ENCODE measurements at regions not wholly inside any gene's neighbourhood (a gene's known extent, or its start where the extent isn't known, plus 50 kb on each side); places are given as distances from the start of the nearest gene placed in this dataset.

- TF ChIP-seq CTCF (IDR thresholded peaks at IDR 0.05; ENCODE audit: unreplicated experiment): no peak
- Mint-ChIP-seq H3K27ac (no peak overlapping the region), H3K4me1 (ENCODE audit: low read depth) (peaks cover 1% of the 10 kb centered on the region), H3K36me3 (ENCODE audit: insufficient read depth) (no peaks in the 10 kb centered on the region), H3K27me3 (peaks cover 33% of the 10 kb centered on the region), H3K9me3 (ENCODE audit: low read depth) (peaks cover 4% of the 10 kb centered on the region), H3K4me3 (ENCODE audit: low read depth) (no peak overlapping the region)
- no peak for DNase-seq (ENCODE audit: low spot score, unreplicated experiment)
Measured at GRCh38 chr2:147714582-147714981, 130.2 kb upstream of the ACVR2A start.

GRCh38 chr2:147713349-147713748, 131.5 kb upstream of the ACVR2A start:
- no peaks in the 10 kb centered on the region for H3K36me3 Mint-ChIP-seq (ENCODE audit: insufficient read depth)
- peaks cover 4% of the 10 kb centered on the region for H3K9me3 Mint-ChIP-seq (ENCODE audit: low read depth)
- DNase-seq (ENCODE audit: low spot score, unreplicated experiment): no peak
- H3K4me3 Mint-ChIP-seq (ENCODE audit: low read depth): no peak overlapping the region
- TF ChIP-seq CTCF (IDR thresholded peaks at IDR 0.05; ENCODE audit: unreplicated experiment): no peak
- H3K27ac Mint-ChIP-seq: no peak overlapping the region
- peaks cover 33% of the 10 kb centered on the region for H3K27me3 Mint-ChIP-seq
- peaks cover 1% of the 10 kb centered on the region for H3K4me1 Mint-ChIP-seq (ENCODE audit: low read depth)

- Mint-ChIP-seq H3K4me1 (ENCODE audit: low read depth) (peaks cover 1% of the 10 kb centered on the region), H3K27me3 (peaks cover 33% of the 10 kb centered on the region), H3K9me3 (ENCODE audit: low read depth) (peaks cover 8% of the 10 kb centered on the region), H3K4me3 (ENCODE audit: low read depth) (no peak overlapping the region), H3K27ac (no peak overlapping the region), H3K36me3 (ENCODE audit: insufficient read depth) (no peaks in the 10 kb centered on the region)
- TF ChIP-seq CTCF (IDR thresholded peaks at IDR 0.05; ENCODE audit: unreplicated experiment): no peak
- no peak for DNase-seq (ENCODE audit: low spot score, unreplicated experiment)
Measured at GRCh38 chr2:147712051-147712450, 132.8 kb upstream of the ACVR2A start.

GRCh38 chr2:147711031-147711430, 133.8 kb upstream of the ACVR2A start:
- no peak overlapping the region for H3K27ac Mint-ChIP-seq
- no peak for TF ChIP-seq CTCF (IDR thresholded peaks at IDR 0.05; ENCODE audit: unreplicated experiment)
- H3K4me3 Mint-ChIP-seq (ENCODE audit: low read depth): no peak overlapping the region
- no peak for DNase-seq (ENCODE audit: low spot score, unreplicated experiment)
- H3K9me3 Mint-ChIP-seq (ENCODE audit: low read depth): peaks cover 8% of the 10 kb centered on the region
- H3K36me3 Mint-ChIP-seq (ENCODE audit: insufficient read depth): no peaks in the 10 kb centered on the region
- peaks cover 30% of the 10 kb centered on the region for H3K27me3 Mint-ChIP-seq
- H3K4me1 Mint-ChIP-seq (ENCODE audit: low read depth): peaks cover 1% of the 10 kb centered on the region

- Mint-ChIP-seq H3K27ac (no peak overlapping the region), H3K27me3 (peaks cover 18% of the 10 kb centered on the region), H3K4me3 (ENCODE audit: low read depth) (no peak overlapping the region), H3K36me3 (ENCODE audit: insufficient read depth) (no peaks in the 10 kb centered on the region), H3K9me3 (ENCODE audit: low read depth) (peaks cover 8% of the 10 kb centered on the region), H3K4me1 (ENCODE audit: low read depth) (no peaks in the 10 kb centered on the region)
- TF ChIP-seq CTCF (IDR thresholded peaks at IDR 0.05; ENCODE audit: unreplicated experiment): no peak
- no peak for DNase-seq (ENCODE audit: low spot score, unreplicated experiment)
Measured at GRCh38 chr2:147709655-147710054, 135.2 kb upstream of the ACVR2A start.

Measured in progenitor cell of endocrine pancreas (in vitro differentiated cells).